Activated CD4-positive, alpha-beta T cell treated with anti-CD3 and anti-CD28 coated beads for 36 hours (primary cell): ENCODE measurements at regions not wholly inside any gene's neighbourhood (a gene's known extent, or its start where the extent isn't known, plus 50 kb on each side); places are given as distances from the start of the nearest gene placed in this dataset.

Experiments used
- ATAC-seq: fragments of 200-7000 bp; cut with Tn5 transposase; one replicate; pipeline ENCODE4 v1.10.0; 2021; ENCODE audit warnings: mild to moderate bottlenecking, moderate library complexity
- CTCF ChIA-PET: fragments of 350-600 bp; sonication (Branson Sonifier 250); formaldehyde crosslinking; loops from one replicate; lab custom pipeline; 2021; ENCODE audit warnings: antibody characterized with exemption; lab: Charles Lee
- POLR2A ChIA-PET: fragments of 350-600 bp; sonication (Branson Sonifier 250); formaldehyde crosslinking; loops from one replicate; lab custom pipeline; 2021; ENCODE audit warnings: antibody characterized with exemption, inconsistent platforms; lab: Charles Lee
- DNase-seq: peaks from one replicate; pipeline ENCODE4 v3.0.0-alpha.2; 2020
- H3K27ac Mint-ChIP-seq: one replicate; pipeline ENCODE4 v1.8.0; 2021; ENCODE audit warnings: mixed read lengths
- H3K27me3 Mint-ChIP-seq: one replicate; pipeline ENCODE4 v1.8.0; 2021; ENCODE audit warnings: mixed read lengths
- H3K36me3 Mint-ChIP-seq: one replicate; pipeline ENCODE4 v1.8.0; 2021; ENCODE audit warnings: low read depth, mixed read lengths
- H3K4me1 Mint-ChIP-seq: one replicate; pipeline ENCODE4 v1.8.0; 2021; ENCODE audit warnings: mixed read lengths
- H3K4me3 Mint-ChIP-seq: one replicate; pipeline ENCODE4 v1.8.0; 2021; ENCODE audit warnings: mild to moderate bottlenecking, moderate library complexity, mixed read lengths
- H3K9me3 Mint-ChIP-seq: one replicate; pipeline ENCODE4 v1.8.0; 2021; ENCODE audit warnings: low read depth, mixed read lengths
- intact Hi-C, 2 experiments: fragments of 100-400 bp; cut with DNase I in 1 of 2; cut with micrococcal nuclease in 1 of 2; formaldehyde crosslinking; loops; one replicate each; pipeline versions ENCODE4 v1.14.2 to v1.15.1; 2022 to 2024; cut with DNase I, micrococcal nuclease

- ATAC-seq (no peak), DNase-seq (no peak)
- intact Hi-C loops = no loop called here
- H3K27me3 Mint-ChIP-seq = no peaks in the 10 kb centered on the region
- H3K4me3 Mint-ChIP-seq = no peak overlapping the region
- ChIA-PET POLR2A (no interaction called here), CTCF (interaction anchor here (0.6 kb wide), 1 partner anchor 30 kb away, joined by 3 read pairs; no protein-coding TSS in a partner anchor)
- no peak overlapping the region for H3K27ac Mint-ChIP-seq
- peaks cover 26% of the 10 kb centered on the region for H3K9me3 Mint-ChIP-seq
- H3K4me1 Mint-ChIP-seq = no peaks in the 10 kb centered on the region
- H3K36me3 Mint-ChIP-seq = no peaks in the 10 kb centered on the region
Observed at GRCh38 chr1:79681382-79681781, 674.9 kb upstream of the ADGRL4 start.

GRCh38 chr1:79679916-79680315, 673.4 kb upstream of the ADGRL4 start:
- Mint-ChIP-seq H3K4me1 (no peaks in the 10 kb centered on the region), H3K4me3 (no peak overlapping the region), H3K27me3 (no peaks in the 10 kb centered on the region), H3K9me3 (peaks cover 26% of the 10 kb centered on the region), H3K27ac (no peak overlapping the region), H3K36me3 (no peaks in the 10 kb centered on the region)
- no peak for DNase-seq
- POLR2A ChIA-PET = no interaction called here
- ATAC-seq = no peak
- CTCF ChIA-PET = no interaction called here
- intact Hi-C loops = no loop called here

GRCh38 chr1:79667848-79668696, 661.5 kb upstream of the ADGRL4 start:
- Mint-ChIP-seq H3K27ac (no peak overlapping the region), H3K36me3 (no peaks in the 10 kb centered on the region), H3K4me1 (no peaks in the 10 kb centered on the region), H3K4me3 (no peak overlapping the region), H3K9me3 (peaks cover 5% of the 10 kb centered on the region), H3K27me3 (no peaks in the 10 kb centered on the region)
- POLR2A ChIA-PET = no interaction called here
- DNase-seq (no peak), ATAC-seq (no peak)
- intact Hi-C loops = no loop called here
- CTCF ChIA-PET = interaction anchor here (0.7 kb wide), 1 partner anchor 490 kb away, joined by 3 read pairs; no protein-coding TSS in a partner anchor

- Mint-ChIP-seq H3K36me3 (no peaks in the 10 kb centered on the region), H3K4me1 (no peaks in the 10 kb centered on the region), H3K9me3 (peaks cover 7% of the 10 kb centered on the region), H3K4me3 (no peak overlapping the region), H3K27ac (no peak overlapping the region), H3K27me3 (no peaks in the 10 kb centered on the region)
- ChIA-PET POLR2A (no interaction called here), CTCF (no interaction called here)
- intact Hi-C loops = no loop called here
- DNase-seq (no peak), ATAC-seq (no peak)
Observed at GRCh38 chr1:79667166-79667565, 660.6 kb upstream of the ADGRL4 start.

GRCh38 chr1:79663916-79664315, 657.4 kb upstream of the ADGRL4 start:
- no peaks in the 10 kb centered on the region for H3K4me1 Mint-ChIP-seq
- no peak for DNase-seq
- H3K36me3 Mint-ChIP-seq = no peaks in the 10 kb centered on the region
- ChIA-PET POLR2A (no interaction called here), CTCF (no interaction called here)
- H3K9me3 Mint-ChIP-seq = peaks cover 12% of the 10 kb centered on the region
- intact Hi-C loops = no loop called here
- ATAC-seq = no peak
- H3K4me3 Mint-ChIP-seq = no peak overlapping the region
- H3K27ac Mint-ChIP-seq = no peak overlapping the region
- H3K27me3 Mint-ChIP-seq = no peaks in the 10 kb centered on the region

- intact Hi-C loops = no loop called here
- POLR2A ChIA-PET = interaction anchor here (0.7 kb wide), 1 partner anchor 1356 kb away, joined by 4 read pairs; no protein-coding TSS in a partner anchor
- CTCF ChIA-PET = no interaction called here
- no peak for DNase-seq
- no peaks in the 10 kb centered on the region for H3K27me3 Mint-ChIP-seq
- H3K4me1 Mint-ChIP-seq = no peaks in the 10 kb centered on the region
- no peaks in the 10 kb centered on the region for H3K36me3 Mint-ChIP-seq
- H3K4me3 Mint-ChIP-seq = no peak overlapping the region
- H3K9me3 Mint-ChIP-seq = peaks cover 12% of the 10 kb centered on the region
- H3K27ac Mint-ChIP-seq = no peak overlapping the region
- no peak for ATAC-seq
Observed at GRCh38 chr1:79662596-79662995, 656.1 kb upstream of the ADGRL4 start.

GRCh38 chr1:79660129-79660528, 653.6 kb upstream of the ADGRL4 start:
- intact Hi-C loops = no loop called here
- H3K27ac Mint-ChIP-seq = no peak overlapping the region
- H3K4me3 Mint-ChIP-seq = no peak overlapping the region
- H3K4me1 Mint-ChIP-seq = no peaks in the 10 kb centered on the region
- no peak for ATAC-seq
- CTCF ChIA-PET = no interaction called here
- no peak for DNase-seq
- H3K9me3 Mint-ChIP-seq = peaks cover 9% of the 10 kb centered on the region
- POLR2A ChIA-PET = no interaction called here
- no peaks in the 10 kb centered on the region for H3K36me3 Mint-ChIP-seq
- H3K27me3 Mint-ChIP-seq = no peaks in the 10 kb centered on the region

- intact Hi-C loops = no loop called here
- CTCF ChIA-PET = no interaction called here
- Mint-ChIP-seq H3K27ac (no peak overlapping the region), H3K4me3 (no peak overlapping the region), H3K4me1 (no peaks in the 10 kb centered on the region), H3K9me3 (peaks cover 9% of the 10 kb centered on the region), H3K27me3 (no peaks in the 10 kb centered on the region), H3K36me3 (no peaks in the 10 kb centered on the region)
- no peak for DNase-seq
- POLR2A ChIA-PET = no interaction called here
- ATAC-seq = no peak
Observed at GRCh38 chr1:79657951-79658658, 651.6 kb upstream of the ADGRL4 start.

GRCh38 chr1:79655876-79656275, 649.3 kb upstream of the ADGRL4 start:
- POLR2A ChIA-PET = no interaction called here
- Mint-ChIP-seq H3K9me3 (peaks cover 4% of the 10 kb centered on the region), H3K27me3 (no peaks in the 10 kb centered on the region), H3K36me3 (no peaks in the 10 kb centered on the region), H3K4me1 (no peaks in the 10 kb centered on the region), H3K27ac (no peak overlapping the region), H3K4me3 (no peak overlapping the region)
- CTCF ChIA-PET = interaction anchor here (0.6 kb wide), 1 partner anchor 1432 kb away, joined by 4 read pairs; no protein-coding TSS in a partner anchor
- intact Hi-C loops = no loop called here
- DNase-seq (no peak), ATAC-seq (no peak)

- Mint-ChIP-seq H3K27ac (no peak overlapping the region), H3K27me3 (no peaks in the 10 kb centered on the region), H3K4me1 (no peaks in the 10 kb centered on the region), H3K36me3 (no peaks in the 10 kb centered on the region), H3K4me3 (no peak overlapping the region), H3K9me3 (no peaks in the 10 kb centered on the region)
- ChIA-PET POLR2A (no interaction called here), CTCF (no interaction called here)
- intact Hi-C loops = no loop called here
- ATAC-seq = no peak
- no peak for DNase-seq
Observed at GRCh38 chr1:79652426-79652825, 645.9 kb upstream of the ADGRL4 start.

GRCh38 chr1:79648126-79648525, 641.6 kb upstream of the ADGRL4 start:
- H3K9me3 Mint-ChIP-seq = peaks cover 7% of the 10 kb centered on the region
- H3K4me1 Mint-ChIP-seq = no peaks in the 10 kb centered on the region
- ChIA-PET POLR2A (no interaction called here), CTCF (no interaction called here)
- ATAC-seq (no peak), DNase-seq (no peak)
- H3K36me3 Mint-ChIP-seq = no peaks in the 10 kb centered on the region
- no peak overlapping the region for H3K27ac Mint-ChIP-seq
- H3K27me3 Mint-ChIP-seq = no peaks in the 10 kb centered on the region
- H3K4me3 Mint-ChIP-seq = no peak overlapping the region
- intact Hi-C loops = no loop called here

- ATAC-seq (no peak), DNase-seq (no peak)
- ChIA-PET POLR2A (no interaction called here), CTCF (no interaction called here)
- H3K27me3 Mint-ChIP-seq = no peaks in the 10 kb centered on the region
- H3K9me3 Mint-ChIP-seq = peaks cover 15% of the 10 kb centered on the region
- no peak overlapping the region for H3K4me3 Mint-ChIP-seq
- no peak overlapping the region for H3K27ac Mint-ChIP-seq
- no peaks in the 10 kb centered on the region for H3K4me1 Mint-ChIP-seq
- intact Hi-C loops = no loop called here
- no peaks in the 10 kb centered on the region for H3K36me3 Mint-ChIP-seq
Observed at GRCh38 chr1:79646880-79647279, 640.4 kb upstream of the ADGRL4 start.
